ENCODE measurements at regions not wholly inside any gene's neighbourhood (a gene's known extent, or its start where the extent isn't known, plus 50 kb on each side); places are given as distances from the start of the nearest gene placed in this dataset.

GRCh38 chr11:77530879-77531278 is 57.0 kb upstream of the PAK1 start:
- CTCF ChIA-PET: no interaction called here
- Mint-ChIP-seq H3K36me3 (ENCODE audit: low read depth) (no peaks in the 10 kb centered on the region), H3K9me3 (no peaks in the 10 kb centered on the region), H3K27me3 (no peaks in the 10 kb centered on the region), H3K4me1 (no peaks in the 10 kb centered on the region), H3K27ac (no peak overlapping the region), H3K4me3 (no peak overlapping the region)
- POLR2A ChIA-PET: no interaction called here
- no peak for DNase-seq

- ChIA-PET POLR2A (no interaction called here), CTCF (no interaction called here)
- H3K27me3 Mint-ChIP-seq: no peaks in the 10 kb centered on the region
- no peak overlapping the region for H3K27ac Mint-ChIP-seq
- H3K36me3 Mint-ChIP-seq (ENCODE audit: low read depth): no peaks in the 10 kb centered on the region
- no peak overlapping the region for H3K4me3 Mint-ChIP-seq
- H3K9me3 Mint-ChIP-seq: no peaks in the 10 kb centered on the region
- DNase-seq: no peak
- H3K4me1 Mint-ChIP-seq: no peaks in the 10 kb centered on the region
Measured at GRCh38 chr11:77529685-77530084, 55.8 kb upstream of the PAK1 start.

- POLR2A ChIA-PET: no interaction called here
- Mint-ChIP-seq H3K36me3 (ENCODE audit: low read depth) (no peaks in the 10 kb centered on the region), H3K4me3 (no peak overlapping the region), H3K27me3 (no peaks in the 10 kb centered on the region), H3K27ac (no peak overlapping the region), H3K4me1 (no peaks in the 10 kb centered on the region), H3K9me3 (no peaks in the 10 kb centered on the region)
- DNase-seq: no peak
- CTCF ChIA-PET: interaction anchor here (0.6 kb wide), 1 partner anchor 608 kb away, joined by 3 read pairs; no protein-coding TSS in a partner anchor
Measured at GRCh38 chr11:77525455-77526091, 51.7 kb upstream of the PAK1 start.

GRCh38 chr11:77524539-77524938 is 50.6 kb upstream of the PAK1 start:
- Mint-ChIP-seq H3K9me3 (no peaks in the 10 kb centered on the region), H3K27me3 (no peaks in the 10 kb centered on the region), H3K4me3 (no peak overlapping the region), H3K4me1 (no peaks in the 10 kb centered on the region), H3K36me3 (ENCODE audit: low read depth) (no peaks in the 10 kb centered on the region), H3K27ac (no peak overlapping the region)
- POLR2A ChIA-PET: no interaction called here
- CTCF ChIA-PET: no interaction called here
- no peak for DNase-seq

- no peak overlapping the region for H3K4me3 Mint-ChIP-seq
- H3K27ac Mint-ChIP-seq: no peak overlapping the region
- CTCF ChIA-PET: interaction anchor here (1.6 kb wide), 1 partner anchor 19 kb away, joined by 4 read pairs; no protein-coding TSS in a partner anchor
- DNase-seq: no peak
- H3K36me3 Mint-ChIP-seq (ENCODE audit: low read depth): no peaks in the 10 kb centered on the region
- H3K27me3 Mint-ChIP-seq: no peaks in the 10 kb centered on the region
- no peaks in the 10 kb centered on the region for H3K4me1 Mint-ChIP-seq
- no peaks in the 10 kb centered on the region for H3K9me3 Mint-ChIP-seq
- POLR2A ChIA-PET: no interaction called here
Measured at GRCh38 chr11:77523712-77524111, 49.8 kb upstream of the PAK1 start.
